Pulmonary artery endothelial cell (primary cell): ENCODE measurements at regions not wholly inside any gene's neighbourhood (a gene's known extent, or its start where the extent isn't known, plus 50 kb on each side); places are given as distances from the start of the nearest gene placed in this dataset.

ENCODE experiments used
- DNase-seq: peaks from one replicate; pipeline ENCODE4 v3.0.0-alpha.2; 2011; ENCODE audit warnings: low read depth, low spot score

DNA sequence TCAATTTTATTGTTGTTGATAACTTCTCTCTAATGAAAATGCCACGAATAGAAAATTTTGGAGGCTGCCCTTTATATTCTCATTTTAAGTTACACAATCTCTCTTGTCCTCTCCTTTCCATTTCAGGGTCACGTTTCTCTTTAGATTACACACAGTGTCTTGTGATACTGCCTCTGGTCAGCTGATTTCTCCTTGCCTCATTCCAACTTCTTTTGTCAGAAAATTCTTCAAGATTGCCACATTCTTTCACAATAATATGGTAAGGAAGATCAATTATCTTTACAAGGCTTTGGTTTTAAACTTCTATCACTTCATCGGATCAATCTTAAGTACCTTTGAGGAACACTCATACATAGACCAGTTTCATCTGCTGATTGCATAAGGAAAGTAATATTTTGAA lies 370.3 kb downstream of the RFPL4B start:
- DNase-seq = no peak

- no peak for DNase-seq
These were observed 370.7 kb downstream of the RFPL4B start for GRCh38 chr6:112717856-112718255.

- DNase-seq = no peak
These were observed 378.5 kb downstream of the RFPL4B start for GRCh38 chr6:112725541-112726085.

GRCh38 chr6:112735129-112735528 lies 388.0 kb downstream of the RFPL4B start:
- no peak for DNase-seq

- no peak for DNase-seq
These were observed 392.6 kb downstream of the RFPL4B start for GRCh38 chr6:112739766-112740165.

DNA sequence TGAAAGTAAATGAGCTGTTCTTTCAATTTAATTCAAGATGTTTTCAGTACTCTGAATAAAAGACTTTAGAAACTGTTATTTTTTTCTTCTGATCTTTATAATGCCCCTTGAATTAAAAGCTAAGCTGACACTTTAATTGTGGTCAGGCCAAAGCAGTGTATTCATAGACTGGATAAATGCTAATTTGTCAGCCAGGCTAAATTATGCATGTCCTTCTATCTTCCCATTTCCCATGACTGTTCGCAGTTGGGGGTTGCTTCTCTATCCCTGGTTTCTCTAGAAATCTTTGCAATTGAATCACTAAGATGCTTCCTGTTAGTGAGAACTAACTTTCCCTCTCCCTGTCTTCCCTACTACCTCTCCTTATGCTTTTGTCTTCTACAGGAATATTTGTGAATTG lies 396.2 kb downstream of the RFPL4B start:
- DNase-seq = no peak

- no peak for DNase-seq
These were observed 397.7 kb downstream of the RFPL4B start for GRCh38 chr6:112744827-112745226.

- no peak for DNase-seq
These were observed 398.6 kb downstream of the RFPL4B start for GRCh38 chr6:112745765-112746164.

DNA sequence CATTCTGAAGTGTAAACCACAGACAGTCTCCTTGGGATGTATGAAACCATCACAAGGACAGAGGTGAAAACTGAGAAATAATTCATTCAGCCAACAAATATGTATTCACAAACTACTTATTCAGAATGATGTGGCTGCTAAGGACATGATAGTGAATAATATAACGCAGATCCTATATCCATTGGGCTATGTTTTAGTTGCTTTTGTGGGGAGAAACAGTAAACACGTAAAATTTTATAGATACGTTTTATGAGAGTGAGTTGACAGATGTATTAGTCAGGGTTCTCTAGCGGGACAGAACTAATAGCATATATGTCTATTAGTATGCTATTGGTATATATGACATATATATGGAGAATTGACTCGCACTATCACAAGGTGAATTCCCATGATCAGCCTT lies 402.5 kb downstream of the RFPL4B start:
- no peak for DNase-seq

DNA sequence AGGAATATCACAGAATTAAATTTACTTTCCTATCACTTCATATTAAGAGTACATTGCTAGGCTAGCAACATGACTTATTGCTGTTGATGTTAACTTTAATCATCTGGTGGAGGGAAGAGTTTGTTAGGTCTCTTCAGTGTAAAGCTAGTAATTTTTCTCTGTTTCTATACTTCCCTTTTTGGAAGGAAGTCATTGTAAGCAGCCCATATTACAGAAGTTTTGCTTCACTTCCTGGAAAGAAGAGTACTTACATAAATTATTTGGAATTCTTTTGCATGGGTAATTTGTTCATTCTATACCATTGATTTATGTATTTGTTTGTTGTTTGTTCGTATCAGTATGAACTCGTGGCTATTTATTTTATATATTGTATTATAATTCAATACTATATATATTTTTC lies 405.2 kb downstream of the RFPL4B start:
- DNase-seq = no peak

DNA sequence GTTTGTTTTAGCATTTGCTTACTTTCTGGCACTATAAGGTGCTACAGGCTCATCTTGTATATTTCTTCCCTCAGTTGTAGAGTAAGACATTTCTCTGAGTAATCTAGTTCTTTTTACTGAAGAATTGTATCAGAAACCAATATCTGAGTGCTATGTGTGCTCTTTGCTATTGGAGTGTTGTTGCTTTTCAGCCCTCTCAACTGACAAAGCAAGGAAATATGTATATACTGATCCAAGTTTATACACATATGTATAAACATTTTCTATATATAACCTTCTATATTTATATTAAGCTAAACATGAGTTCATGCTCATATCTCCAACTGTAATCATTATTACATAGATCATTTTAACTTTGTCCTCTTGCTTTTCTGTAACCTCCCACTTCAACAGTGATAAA lies 405.7 kb downstream of the RFPL4B start:
- no peak for DNase-seq

GRCh38 chr6:112760831-112761230 lies 413.7 kb downstream of the RFPL4B start:
- no peak for DNase-seq

DNA sequence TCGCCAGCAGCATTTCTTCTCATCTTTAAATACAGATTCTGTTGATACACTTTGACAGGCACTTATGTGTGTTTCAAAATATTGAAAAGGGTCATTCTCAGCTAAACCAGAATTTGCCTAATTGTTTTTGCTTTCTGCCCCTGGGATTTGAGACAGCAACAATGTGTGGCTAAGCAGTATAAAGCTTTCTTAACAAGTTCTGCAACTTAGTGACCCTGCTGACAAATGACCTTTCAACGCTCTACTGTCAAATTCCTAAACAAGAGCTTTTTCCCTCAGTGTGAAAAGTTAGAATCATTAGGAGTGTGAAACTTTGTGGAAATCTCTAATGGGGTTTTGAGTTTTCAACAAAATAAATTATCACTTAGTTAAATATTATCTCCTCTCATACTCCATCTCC lies 414.6 kb downstream of the RFPL4B start:
- no peak for DNase-seq

- DNase-seq = no peak
These were observed 417.2 kb downstream of the RFPL4B start for GRCh38 chr6:112764377-112764776.

GRCh38 chr6:112770308-112770707 lies 423.2 kb downstream of the RFPL4B start:
- no peak for DNase-seq

- no peak for DNase-seq
These were observed 426.1 kb downstream of the RFPL4B start for GRCh38 chr6:112773187-112773586.

DNA sequence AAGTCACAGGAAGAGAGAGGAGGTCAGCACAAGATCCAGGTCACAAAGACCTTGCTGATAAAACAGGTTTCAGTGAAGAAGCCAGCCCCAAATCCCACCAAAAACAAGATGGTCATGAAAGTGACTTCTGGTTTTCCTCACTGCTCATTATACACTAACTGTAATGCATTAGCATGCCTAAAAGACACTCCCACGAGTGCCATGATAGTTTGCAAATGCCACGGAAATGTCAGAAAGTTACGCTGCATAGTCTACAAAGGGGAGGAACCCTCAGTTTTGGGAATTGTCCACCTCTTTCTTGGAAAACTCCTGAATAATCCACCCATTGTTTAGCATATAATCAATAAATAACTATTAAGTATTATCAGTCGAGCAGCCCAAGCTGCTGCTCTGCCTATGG lies 427.2 kb downstream of the RFPL4B start:
- no peak for DNase-seq

GRCh38 chr6:112780498-112781096 lies 433.5 kb downstream of the RFPL4B start:
- peak; percentile 58 for DNase-seq

DNA sequence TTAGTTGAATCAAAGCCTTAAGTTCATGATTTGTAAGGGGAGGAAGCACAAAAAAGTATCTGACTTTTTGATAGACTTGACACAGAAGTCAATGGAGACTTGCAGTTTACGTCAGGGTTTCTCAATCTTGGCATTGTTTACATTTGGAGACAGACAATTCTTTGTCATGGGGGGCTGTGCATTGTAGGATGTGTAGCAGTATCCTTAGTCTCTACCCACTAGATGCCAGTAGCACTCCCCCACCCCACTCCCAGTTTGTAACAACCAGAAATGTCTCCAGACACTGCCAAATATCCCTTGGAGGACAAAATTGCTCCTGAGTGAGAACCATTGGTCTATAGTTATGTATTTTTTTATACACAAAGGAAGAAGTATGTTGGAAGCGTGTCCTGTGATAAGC lies 434.1 kb downstream of the RFPL4B start:
- DNase-seq = no peak

- no peak for DNase-seq
These were observed 438.3 kb downstream of the RFPL4B start for GRCh38 chr6:112785408-112785807.

- no peak for DNase-seq
These were observed 439.7 kb downstream of the RFPL4B start for GRCh38 chr6:112786801-112787200.

DNA sequence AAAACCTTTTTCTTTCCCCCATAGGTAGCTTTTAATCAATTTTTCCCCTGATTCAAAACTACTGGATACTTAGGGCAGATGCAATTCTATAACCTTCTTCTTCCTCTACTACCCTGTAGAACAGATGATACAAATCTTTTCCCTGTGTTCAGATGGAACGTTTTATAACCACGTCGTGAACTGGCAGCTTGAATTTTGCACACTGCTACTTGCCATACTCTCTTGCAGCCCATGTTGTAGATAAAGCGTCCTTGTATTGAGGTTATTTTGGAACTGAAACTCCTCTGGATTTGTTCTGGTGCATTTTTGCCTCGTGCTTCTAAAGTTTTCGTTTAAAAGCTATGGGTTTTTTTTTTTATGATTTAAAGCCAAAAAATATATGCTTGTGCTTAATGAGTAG lies 440.2 kb downstream of the RFPL4B start:
- DNase-seq = no peak

GRCh38 chr6:112795316-112795715 lies 448.2 kb downstream of the RFPL4B start:
- no peak for DNase-seq

DNA sequence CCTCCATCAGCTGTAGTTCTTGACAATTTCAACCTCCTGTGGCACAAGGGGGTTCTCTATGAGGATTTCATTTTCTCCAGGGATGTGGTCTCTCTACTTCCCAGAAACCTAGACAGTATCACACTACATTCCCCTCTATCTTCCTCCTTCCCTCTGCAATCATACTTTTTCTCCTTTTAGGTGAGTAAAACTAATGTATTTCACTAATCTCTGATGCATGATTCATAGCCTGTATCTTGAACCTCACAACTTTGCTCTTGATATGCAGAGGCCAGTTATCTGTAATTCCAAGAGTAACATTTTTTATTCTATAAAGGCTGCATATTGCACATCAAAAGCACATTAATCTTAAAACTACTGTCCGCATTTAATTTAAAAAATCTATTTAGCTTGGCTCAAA lies 449.6 kb downstream of the RFPL4B start:
- DNase-seq = no peak
